ENCODE measurements at regions not wholly inside any gene's neighbourhood (a gene's known extent, or its start where the extent isn't known, plus 50 kb on each side); places are given as distances from the start of the nearest gene placed in this dataset.

DNA sequence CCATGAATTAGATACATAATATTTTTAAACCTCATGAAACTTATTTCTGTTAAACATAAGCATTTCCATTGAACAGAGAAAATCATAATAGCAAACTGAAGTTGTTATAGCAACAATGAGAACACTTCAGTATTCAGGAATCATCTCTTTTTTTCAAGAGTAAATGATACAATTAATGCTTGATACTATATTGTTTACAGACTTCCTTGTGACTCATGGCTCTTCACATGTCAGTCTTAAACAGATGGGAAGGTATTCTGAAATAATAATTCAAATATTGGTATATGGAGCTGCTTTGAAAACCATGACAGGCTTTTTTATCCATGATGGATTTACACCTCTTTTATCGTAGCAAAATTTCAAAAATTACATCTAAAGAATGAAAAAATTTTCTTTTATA lies 226.5 kb upstream of the RBMS1 start:
- H3K27ac ChIP-seq (replicated peaks) = no peak overlapping the region
- no peak for DNase-seq (ENCODE audit: low read depth in 1 of 2, low spot score in 1 of 2)

DNA sequence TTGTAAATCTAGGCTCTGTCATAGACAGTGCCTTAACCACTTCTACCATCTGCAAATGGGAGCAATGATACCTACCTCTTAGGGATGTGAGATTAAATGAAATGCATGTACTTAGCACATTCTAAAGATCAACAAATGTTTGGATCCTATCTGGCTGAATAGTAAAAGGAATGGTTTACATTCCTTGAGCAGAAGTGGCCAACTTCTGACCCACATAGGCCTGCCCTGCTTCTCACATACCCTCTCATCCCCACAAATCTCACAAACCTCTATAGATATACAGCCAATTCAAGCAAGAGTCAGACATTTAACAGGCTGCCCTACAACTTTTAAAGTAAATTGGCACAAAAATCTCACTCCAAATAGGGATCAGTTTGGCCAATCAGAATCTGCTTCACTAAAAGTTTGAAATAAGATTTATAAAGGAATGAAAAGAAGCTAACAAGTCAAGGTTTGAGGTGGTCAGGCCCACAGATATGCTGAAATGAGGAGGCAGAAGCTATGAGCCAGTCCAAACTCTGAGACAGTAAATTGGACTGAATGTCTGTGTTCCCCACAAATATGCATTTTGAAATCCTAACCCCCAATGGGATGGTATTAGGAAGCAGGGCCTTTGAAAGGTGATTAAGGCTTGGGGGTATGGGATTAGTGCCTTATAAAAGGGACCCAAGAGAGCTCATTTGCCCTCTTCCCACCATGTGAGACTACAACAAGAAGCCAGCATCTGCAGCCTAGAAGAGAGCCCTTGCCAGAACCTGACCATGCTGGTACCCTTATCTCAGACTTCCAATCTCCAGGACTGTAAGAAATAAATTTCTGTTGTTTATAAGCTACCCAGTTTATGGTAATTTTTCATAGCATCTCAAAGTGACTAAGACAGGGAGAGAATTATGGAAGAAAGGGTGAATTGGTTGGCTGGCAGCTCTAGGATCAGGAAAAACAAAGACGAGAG lies 227.8 kb upstream of the RBMS1 start:
- DNase-seq (ENCODE audit: low read depth in 1 of 2, low spot score in 1 of 2) = no peak
- Histone ChIP-seq H3K4me3 (replicated peaks; ENCODE audit: insufficient read depth, low read length) (no peak overlapping the region), H3K27ac (replicated peaks) (no peak overlapping the region), H3K27me3 (ENCODE audit: insufficient read depth, poor library complexity, severe bottlenecking) (no peaks in the 10 kb centered on the region)
- TF ChIP-seq, protein P1, sequence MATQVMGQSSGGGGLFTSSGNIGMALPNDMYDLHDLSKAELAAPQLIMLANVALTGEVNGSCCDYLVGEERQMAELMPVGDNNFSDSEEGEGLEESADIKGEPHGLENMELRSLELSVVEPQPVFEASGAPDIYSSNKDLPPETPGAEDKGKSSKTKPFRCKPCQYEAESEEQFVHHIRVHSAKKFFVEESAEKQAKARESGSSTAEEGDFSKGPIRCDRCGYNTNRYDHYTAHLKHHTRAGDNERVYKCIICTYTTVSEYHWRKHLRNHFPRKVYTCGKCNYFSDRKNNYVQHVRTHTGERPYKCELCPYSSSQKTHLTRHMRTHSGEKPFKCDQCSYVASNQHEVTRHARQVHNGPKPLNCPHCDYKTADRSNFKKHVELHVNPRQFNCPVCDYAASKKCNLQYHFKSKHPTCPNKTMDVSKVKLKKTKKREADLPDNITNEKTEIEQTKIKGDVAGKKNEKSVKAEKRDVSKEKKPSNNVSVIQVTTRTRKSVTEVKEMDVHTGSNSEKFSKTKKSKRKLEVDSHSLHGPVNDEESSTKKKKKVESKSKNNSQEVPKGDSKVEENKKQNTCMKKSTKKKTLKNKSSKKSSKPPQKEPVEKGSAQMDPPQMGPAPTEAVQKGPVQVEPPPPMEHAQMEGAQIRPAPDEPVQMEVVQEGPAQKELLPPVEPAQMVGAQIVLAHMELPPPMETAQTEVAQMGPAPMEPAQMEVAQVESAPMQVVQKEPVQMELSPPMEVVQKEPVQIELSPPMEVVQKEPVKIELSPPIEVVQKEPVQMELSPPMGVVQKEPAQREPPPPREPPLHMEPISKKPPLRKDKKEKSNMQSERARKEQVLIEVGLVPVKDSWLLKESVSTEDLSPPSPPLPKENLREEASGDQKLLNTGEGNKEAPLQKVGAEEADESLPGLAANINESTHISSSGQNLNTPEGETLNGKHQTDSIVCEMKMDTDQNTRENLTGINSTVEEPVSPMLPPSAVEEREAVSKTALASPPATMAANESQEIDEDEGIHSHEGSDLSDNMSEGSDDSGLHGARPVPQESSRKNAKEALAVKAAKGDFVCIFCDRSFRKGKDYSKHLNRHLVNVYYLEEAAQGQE (IDR thresholded peaks at IDR 0.05; ENCODE audit: insufficient replicate concordance, low read depth) = no peak
- no peak for TF ChIP-seq GABPA (IDR thresholded peaks at IDR 0.05; ENCODE audit: low read depth)
- TF ChIP-seq SPI1 (IDR thresholded peaks at IDR 0.05; ENCODE audit: borderline replicate concordance, low read depth) = no peak

More for the DNA sequence above, 226.5 kb upstream of the RBMS1 start:
- no peak overlapping the region for H3K4me3 ChIP-seq (replicated peaks; ENCODE audit: insufficient read depth, low read length)
- H3K27me3 ChIP-seq (ENCODE audit: insufficient read depth, poor library complexity, severe bottlenecking) = no peaks in the 10 kb centered on the region
- TF ChIP-seq, protein P2, sequence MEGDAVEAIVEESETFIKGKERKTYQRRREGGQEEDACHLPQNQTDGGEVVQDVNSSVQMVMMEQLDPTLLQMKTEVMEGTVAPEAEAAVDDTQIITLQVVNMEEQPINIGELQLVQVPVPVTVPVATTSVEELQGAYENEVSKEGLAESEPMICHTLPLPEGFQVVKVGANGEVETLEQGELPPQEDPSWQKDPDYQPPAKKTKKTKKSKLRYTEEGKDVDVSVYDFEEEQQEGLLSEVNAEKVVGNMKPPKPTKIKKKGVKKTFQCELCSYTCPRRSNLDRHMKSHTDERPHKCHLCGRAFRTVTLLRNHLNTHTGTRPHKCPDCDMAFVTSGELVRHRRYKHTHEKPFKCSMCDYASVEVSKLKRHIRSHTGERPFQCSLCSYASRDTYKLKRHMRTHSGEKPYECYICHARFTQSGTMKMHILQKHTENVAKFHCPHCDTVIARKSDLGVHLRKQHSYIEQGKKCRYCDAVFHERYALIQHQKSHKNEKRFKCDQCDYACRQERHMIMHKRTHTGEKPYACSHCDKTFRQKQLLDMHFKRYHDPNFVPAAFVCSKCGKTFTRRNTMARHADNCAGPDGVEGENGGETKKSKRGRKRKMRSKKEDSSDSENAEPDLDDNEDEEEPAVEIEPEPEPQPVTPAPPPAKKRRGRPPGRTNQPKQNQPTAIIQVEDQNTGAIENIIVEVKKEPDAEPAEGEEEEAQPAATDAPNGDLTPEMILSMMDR (IDR thresholded peaks at IDR 0.05; ENCODE audit: insufficient read depth, low read length) = no peak
- no peak for TF ChIP-seq GABPA (IDR thresholded peaks at IDR 0.05; ENCODE audit: low read depth)
- no peak for TF ChIP-seq SPI1 (IDR thresholded peaks at IDR 0.05; ENCODE audit: borderline replicate concordance, low read depth)
- no peak for TF ChIP-seq POLR2AphosphoS5 (IDR thresholded peaks at IDR 0.05; ENCODE audit: low read depth)
- TF ChIP-seq, protein P1 (IDR thresholded peaks at IDR 0.05; ENCODE audit: insufficient replicate concordance, low read depth) = no peak

DNA sequence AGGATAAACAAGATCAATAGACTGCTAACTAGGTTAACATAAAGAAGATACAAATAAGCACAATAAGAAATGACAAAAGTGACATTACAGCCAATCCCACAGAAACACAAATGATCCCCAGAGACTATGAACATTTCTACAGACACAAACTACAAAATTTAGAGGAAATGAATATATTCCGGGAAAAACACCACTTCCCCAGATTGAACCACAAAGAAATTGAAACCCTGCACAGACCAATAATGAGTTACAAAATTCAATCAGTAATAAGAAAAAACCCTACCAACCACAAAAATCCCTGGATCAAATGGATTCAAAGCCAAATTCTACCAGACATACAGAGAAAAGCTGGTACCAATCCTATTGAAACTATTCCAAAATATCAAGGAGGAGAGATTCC lies 232.4 kb upstream of the RBMS1 start:
- H3K27me3 ChIP-seq (ENCODE audit: insufficient read depth, poor library complexity, severe bottlenecking) = no peaks in the 10 kb centered on the region
- no peak for DNase-seq (ENCODE audit: low read depth in 1 of 2, low spot score in 1 of 2)
- TF ChIP-seq, protein P1 (IDR thresholded peaks at IDR 0.05; ENCODE audit: insufficient replicate concordance, low read depth) = no peak
- TF ChIP-seq, protein P2 (IDR thresholded peaks at IDR 0.05; ENCODE audit: insufficient read depth, low read length) = no peak
- TF ChIP-seq SPI1 (IDR thresholded peaks at IDR 0.05; ENCODE audit: borderline replicate concordance, low read depth) (no peak), POLR2AphosphoS5 (IDR thresholded peaks at IDR 0.05; ENCODE audit: low read depth) (no peak), GABPA (IDR thresholded peaks at IDR 0.05; ENCODE audit: low read depth) (no peak)
- H3K27ac ChIP-seq (replicated peaks) = no peak overlapping the region
- H3K4me3 ChIP-seq (replicated peaks; ENCODE audit: insufficient read depth, low read length) = no peak overlapping the region
